GM23338 (cell line): ENCODE measurements at regions not wholly inside any gene's neighbourhood (a gene's known extent, or its start where the extent isn't known, plus 50 kb on each side); places are given as distances from the start of the nearest gene placed in this dataset.

Source experiments
- ATAC-seq: fragments of 200-7000 bp; cut with Tn5 transposase; 3 replicates; pipeline ENCODE4 v1.9.1; 2020
- DNase-seq: peaks from one replicate; pipeline ENCODE4 v3.0.0-alpha.2; 2015; ENCODE audit warnings: low spot score
- H2AFZ ChIP-seq: fragments of 200-600 bp; sonication (generic); 2 replicates; pipeline ENCODE4 v1.8.0; 2016; ENCODE audit warnings: antibody characterized with exemption, mild to moderate bottlenecking, moderate library complexity
- H3F3A ChIP-seq: fragments of 200-600 bp; sonication (generic); replicated peaks from 2 replicates; pipeline ENCODE4 v1.8.0; 2017; ENCODE audit warnings: antibody characterized with exemption, mixed run types, low read depth
- H3K27ac ChIP-seq: fragments of 200-600 bp; sonication (generic); 2 replicates; pipeline ENCODE4 v1.6.1; 2016; ENCODE audit warnings: low read depth
- H3K27me3 ChIP-seq: fragments of 200-600 bp; sonication (generic); 2 replicates; pipeline ENCODE4 v1.8.0; 2016; ENCODE audit warnings: mild to moderate bottlenecking, mixed run types, moderate library complexity; ENCODE audit not compliant: insufficient read depth
- H3K36me3 ChIP-seq: fragments of 200-600 bp; sonication (generic); 2 replicates; pipeline ENCODE4 v1.8.0; 2016; ENCODE audit warnings: mild to moderate bottlenecking; ENCODE audit not compliant: insufficient read depth
- H3K4me1 ChIP-seq: fragments of 200-600 bp; sonication (generic); 2 replicates; pipeline ENCODE4 v1.8.0; 2016; ENCODE audit warnings: mild to moderate bottlenecking, moderate library complexity; ENCODE audit not compliant: insufficient read depth
- H3K4me2 ChIP-seq: fragments of 200-600 bp; sonication (generic); 2 replicates; pipeline ENCODE4 v1.7.1; 2017; ENCODE audit warnings: mixed run types
- H3K4me3 ChIP-seq: fragments of 200-600 bp; sonication (generic); 2 replicates; pipeline ENCODE4 v1.6.1; 2016; ENCODE audit warnings: mixed run types
- H3K79me2 ChIP-seq: fragments of 200-600 bp; sonication (generic); replicated peaks from 2 replicates; pipeline ENCODE4 v1.8.0; 2017; ENCODE audit warnings: mild to moderate bottlenecking; ENCODE audit not compliant: insufficient read depth
- H3K9me2 ChIP-seq: fragments of 200-600 bp; sonication (generic); 2 replicates; pipeline ENCODE4 v1.8.0; 2017; ENCODE audit not compliant: insufficient read depth
- H4K20me1 ChIP-seq: fragments of 200-600 bp; sonication (generic); replicated peaks from 2 replicates; pipeline ENCODE4 v1.8.0; 2017; ENCODE audit warnings: mild to moderate bottlenecking; ENCODE audit not compliant: insufficient read depth
- H3K27ac Mint-ChIP-seq: 2 replicates; pipeline ENCODE4 v1.8.0; 2020; ENCODE audit warnings: inconsistent platforms, mild to moderate bottlenecking, moderate library complexity, mixed read lengths
- H3K27me3 Mint-ChIP-seq: 3 replicates; pipeline ENCODE4 v1.8.0; 2022; ENCODE audit warnings: low read depth, mild to moderate bottlenecking, moderate library complexity, mixed read lengths, inconsistent platforms; ENCODE audit not compliant: insufficient read depth, poor library complexity
- H3K36me3 Mint-ChIP-seq: 3 replicates; pipeline ENCODE4 v1.8.0; 2021; ENCODE audit warnings: low read depth, mild to moderate bottlenecking, inconsistent platforms, moderate library complexity, mixed read lengths
- H3K4me1 Mint-ChIP-seq: 3 replicates; pipeline ENCODE4 v1.8.0; 2020; ENCODE audit warnings: mild to moderate bottlenecking, inconsistent platforms, mixed read lengths
- H3K4me3 Mint-ChIP-seq: 3 replicates; pipeline ENCODE4 v1.8.0; 2021; ENCODE audit warnings: moderate library complexity, mild to moderate bottlenecking, inconsistent platforms, mixed read lengths
- H3K9me3 Mint-ChIP-seq: 3 replicates; pipeline ENCODE4 v1.8.0; 2020; ENCODE audit warnings: moderate library complexity, mild to moderate bottlenecking, inconsistent platforms, mixed read lengths
- CREB1 ChIP-seq: fragments of 250-450 bp; sonication (Bioruptor Pico); IDR thresholded peaks from 2 replicates; pipeline ENCODE4 v1.5.0; 2020; ENCODE audit warnings: low read depth, mild to moderate bottlenecking, moderate library complexity
- ETS1 ChIP-seq: IDR thresholded peaks from 2 replicates; pipeline ENCODE4 v1.6.1; 2016; ENCODE audit warnings: antibody characterized with exemption
- EZH2 ChIP-seq: fragments of 200-600 bp; sonication (generic); IDR thresholded peaks from one replicate; pipeline ENCODE4 v1.8.0; 2017; ENCODE audit warnings: antibody characterized with exemption, mild to moderate bottlenecking, low read depth; ENCODE audit not compliant: unreplicated experiment
- EZH2phosphoT487 ChIP-seq: fragments of 200-600 bp; sonication (generic); IDR thresholded peaks from one replicate; pipeline ENCODE4 v1.8.1; 2018; ENCODE audit warnings: antibody characterized with exemption; ENCODE audit not compliant: unreplicated experiment
- JUNB ChIP-seq: IDR thresholded peaks from one replicate; pipeline ENCODE4 v1.6.1; 2016; ENCODE audit warnings: antibody characterized with exemption; ENCODE audit not compliant: unreplicated experiment
- NANOG ChIP-seq: IDR thresholded peaks from 2 replicates; pipeline ENCODE4 v1.6.1; 2016; ENCODE audit warnings: antibody characterized with exemption, borderline replicate concordance
- POLR2AphosphoS5 ChIP-seq: IDR thresholded peaks from 2 replicates; pipeline ENCODE4 v1.6.1; 2016; ENCODE audit warnings: antibody characterized with exemption, low read depth
- STAT1 ChIP-seq: IDR thresholded peaks from one replicate; pipeline ENCODE4 v1.6.1; 2016; ENCODE audit warnings: antibody characterized with exemption; ENCODE audit not compliant: unreplicated experiment
- ZNF114 ChIP-seq: fragments of 250-450 bp; sonication (Bioruptor Pico); IDR thresholded peaks from 2 replicates; pipeline ENCODE4 v1.5.0; 2020; ENCODE audit warnings: mild to moderate bottlenecking, moderate library complexity
- ZNF331 ChIP-seq: fragments of 250-450 bp; sonication (Bioruptor Pico); IDR thresholded peaks from 2 replicates; pipeline ENCODE4 v1.5.0; 2020; ENCODE audit warnings: low read depth, mild to moderate bottlenecking, moderate library complexity
- TF ChIP-seq, protein P1 (sequence below): fragments of 250-450 bp; sonication (Bioruptor Pico); IDR thresholded peaks from 2 replicates; pipeline ENCODE4 v1.5.0; 2020; ENCODE audit warnings: mild to moderate bottlenecking, moderate library complexity
- TF ChIP-seq, protein P2 (sequence below): IDR thresholded peaks from one replicate; pipeline ENCODE4 v1.6.1; 2018; ENCODE audit warnings: antibody characterized with exemption; ENCODE audit not compliant: unreplicated experiment
- TF ChIP-seq, protein P3 (sequence below), 2 experiments: fragments of 200-600 bp in 1 of 2; sonication (generic) in 1 of 2; conservative IDR thresholded peaks; 2 replicates each; pipeline versions ENCODE4 v1.5.1 to v1.6.1; 2016 to 2017; ENCODE audit warnings: antibody characterized with exemption in 2 of 2, low read depth in 2 of 2, mild to moderate bottlenecking in 2 of 2, moderate library complexity in 1 of 2

DNA sequence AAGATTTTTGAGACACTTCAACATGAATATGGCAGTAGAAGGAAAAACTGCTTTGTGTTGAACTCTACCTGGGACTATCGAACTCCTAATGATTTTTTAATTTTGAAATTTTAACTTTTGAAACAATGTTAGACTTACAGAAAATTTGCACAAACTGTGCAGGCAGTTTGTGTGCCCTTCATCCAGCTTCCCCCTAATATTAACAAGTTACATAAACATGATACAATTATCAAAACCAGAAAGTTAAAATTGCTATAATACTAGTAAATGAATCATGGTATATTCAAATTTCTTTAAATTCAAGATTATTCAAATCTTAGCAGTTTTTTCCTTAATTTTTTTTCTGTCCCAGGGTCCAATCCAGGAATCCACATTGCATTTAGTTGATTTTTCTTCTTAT, 278.9 kb downstream of the ADGRL2 start:
- Histone ChIP-seq H3K27ac (no peak overlapping the region), H3K4me1 (peaks cover 8% of the 10 kb centered on the region; the same call in 1 of the 2 replicates), H3F3A (no peaks in the 10 kb centered on the region), H3K4me3 (no peak overlapping the region), H3K27me3 (no peaks in the 10 kb centered on the region), H3K4me2 (no peak overlapping the region), H4K20me1 (no peaks in the 10 kb centered on the region), H3K79me2 (no peaks in the 10 kb centered on the region), H2AFZ (no peak overlapping the region), H3K9me2 (no peaks in the 10 kb centered on the region), H3K36me3 (no peaks in the 10 kb centered on the region)
- Mint-ChIP-seq H3K4me1 (peaks cover 9% of the 10 kb centered on the region; the same call in 2 of the 3 replicates), H3K9me3 (no peaks in the 10 kb centered on the region), H3K4me3 (no peak overlapping the region), H3K27ac (no peak overlapping the region), H3K27me3 (no peaks in the 10 kb centered on the region), H3K36me3 (no peaks in the 10 kb centered on the region; the same call in 2 of the 3 replicates)
- ATAC-seq (no peak), DNase-seq (no peak)
- no peak for TF ChIP-seq ETS1
- no peak for TF ChIP-seq EZH2
- no peak for TF ChIP-seq CREB1 (CRISPR knock-in tag)
- TF ChIP-seq, protein P1, sequence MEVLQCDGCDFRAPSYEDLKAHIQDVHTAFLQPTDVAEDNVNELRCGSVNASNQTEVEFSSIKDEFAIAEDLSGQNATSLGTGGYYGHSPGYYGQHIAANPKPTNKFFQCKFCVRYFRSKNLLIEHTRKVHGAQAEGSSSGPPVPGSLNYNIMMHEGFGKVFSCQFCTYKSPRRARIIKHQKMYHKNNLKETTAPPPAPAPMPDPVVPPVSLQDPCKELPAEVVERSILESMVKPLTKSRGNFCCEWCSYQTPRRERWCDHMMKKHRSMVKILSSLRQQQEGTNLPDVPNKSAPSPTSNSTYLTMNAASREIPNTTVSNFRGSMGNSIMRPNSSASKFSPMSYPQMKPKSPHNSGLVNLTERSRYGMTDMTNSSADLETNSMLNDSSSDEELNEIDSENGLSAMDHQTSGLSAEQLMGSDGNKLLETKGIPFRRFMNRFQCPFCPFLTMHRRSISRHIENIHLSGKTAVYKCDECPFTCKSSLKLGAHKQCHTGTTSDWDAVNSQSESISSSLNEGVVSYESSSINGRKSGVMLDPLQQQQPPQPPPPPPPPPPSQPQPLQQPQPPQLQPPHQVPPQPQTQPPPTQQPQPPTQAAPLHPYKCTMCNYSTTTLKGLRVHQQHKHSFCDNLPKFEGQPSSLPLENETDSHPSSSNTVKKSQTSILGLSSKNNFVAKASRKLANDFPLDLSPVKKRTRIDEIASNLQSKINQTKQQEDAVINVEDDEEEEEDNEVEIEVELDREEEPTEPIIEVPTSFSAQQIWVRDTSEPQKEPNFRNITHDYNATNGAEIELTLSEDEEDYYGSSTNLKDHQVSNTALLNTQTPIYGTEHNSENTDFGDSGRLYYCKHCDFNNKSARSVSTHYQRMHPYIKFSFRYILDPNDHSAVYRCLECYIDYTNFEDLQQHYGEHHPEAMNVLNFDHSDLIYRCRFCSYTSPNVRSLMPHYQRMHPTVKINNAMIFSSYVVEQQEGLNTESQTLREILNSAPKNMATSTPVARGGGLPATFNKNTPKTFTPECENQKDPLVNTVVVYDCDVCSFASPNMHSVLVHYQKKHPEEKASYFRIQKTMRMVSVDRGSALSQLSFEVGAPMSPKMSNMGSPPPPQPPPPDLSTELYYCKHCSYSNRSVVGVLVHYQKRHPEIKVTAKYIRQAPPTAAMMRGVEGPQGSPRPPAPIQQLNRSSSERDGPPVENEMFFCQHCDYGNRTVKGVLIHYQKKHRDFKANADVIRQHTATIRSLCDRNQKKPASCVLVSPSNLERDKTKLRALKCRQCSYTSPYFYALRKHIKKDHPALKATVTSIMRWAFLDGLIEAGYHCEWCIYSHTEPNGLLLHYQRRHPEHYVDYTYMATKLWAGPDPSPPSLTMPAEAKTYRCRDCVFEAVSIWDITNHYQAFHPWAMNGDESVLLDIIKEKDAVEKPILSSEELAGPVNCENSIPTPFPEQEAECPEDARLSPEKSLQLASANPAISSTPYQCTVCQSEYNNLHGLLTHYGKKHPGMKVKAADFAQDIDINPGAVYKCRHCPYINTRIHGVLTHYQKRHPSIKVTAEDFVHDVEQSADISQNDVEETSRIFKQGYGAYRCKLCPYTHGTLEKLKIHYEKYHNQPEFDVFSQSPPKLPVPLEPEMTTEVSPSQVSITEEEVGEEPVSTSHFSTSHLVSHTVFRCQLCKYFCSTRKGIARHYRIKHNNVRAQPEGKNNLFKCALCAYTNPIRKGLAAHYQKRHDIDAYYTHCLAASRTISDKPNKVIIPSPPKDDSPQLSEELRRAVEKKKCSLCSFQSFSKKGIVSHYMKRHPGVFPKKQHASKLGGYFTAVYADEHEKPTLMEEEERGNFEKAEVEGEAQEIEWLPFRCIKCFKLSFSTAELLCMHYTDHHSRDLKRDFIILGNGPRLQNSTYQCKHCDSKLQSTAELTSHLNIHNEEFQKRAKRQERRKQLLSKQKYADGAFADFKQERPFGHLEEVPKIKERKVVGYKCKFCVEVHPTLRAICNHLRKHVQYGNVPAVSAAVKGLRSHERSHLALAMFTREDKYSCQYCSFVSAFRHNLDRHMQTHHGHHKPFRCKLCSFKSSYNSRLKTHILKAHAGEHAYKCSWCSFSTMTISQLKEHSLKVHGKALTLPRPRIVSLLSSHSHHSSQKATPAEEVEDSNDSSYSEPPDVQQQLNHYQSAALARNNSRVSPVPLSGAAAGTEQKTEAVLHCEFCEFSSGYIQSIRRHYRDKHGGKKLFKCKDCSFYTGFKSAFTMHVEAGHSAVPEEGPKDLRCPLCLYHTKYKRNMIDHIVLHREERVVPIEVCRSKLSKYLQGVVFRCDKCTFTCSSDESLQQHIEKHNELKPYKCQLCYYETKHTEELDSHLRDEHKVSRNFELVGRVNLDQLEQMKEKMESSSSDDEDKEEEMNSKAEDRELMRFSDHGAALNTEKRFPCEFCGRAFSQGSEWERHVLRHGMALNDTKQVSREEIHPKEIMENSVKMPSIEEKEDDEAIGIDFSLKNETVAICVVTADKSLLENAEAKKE (CRISPR knock-in tag): no peak
- TF ChIP-seq NANOG: no peak
- TF ChIP-seq ZNF331 (CRISPR knock-in tag): no peak
- TF ChIP-seq EZH2phosphoT487: no peak
- TF ChIP-seq, protein P2, sequence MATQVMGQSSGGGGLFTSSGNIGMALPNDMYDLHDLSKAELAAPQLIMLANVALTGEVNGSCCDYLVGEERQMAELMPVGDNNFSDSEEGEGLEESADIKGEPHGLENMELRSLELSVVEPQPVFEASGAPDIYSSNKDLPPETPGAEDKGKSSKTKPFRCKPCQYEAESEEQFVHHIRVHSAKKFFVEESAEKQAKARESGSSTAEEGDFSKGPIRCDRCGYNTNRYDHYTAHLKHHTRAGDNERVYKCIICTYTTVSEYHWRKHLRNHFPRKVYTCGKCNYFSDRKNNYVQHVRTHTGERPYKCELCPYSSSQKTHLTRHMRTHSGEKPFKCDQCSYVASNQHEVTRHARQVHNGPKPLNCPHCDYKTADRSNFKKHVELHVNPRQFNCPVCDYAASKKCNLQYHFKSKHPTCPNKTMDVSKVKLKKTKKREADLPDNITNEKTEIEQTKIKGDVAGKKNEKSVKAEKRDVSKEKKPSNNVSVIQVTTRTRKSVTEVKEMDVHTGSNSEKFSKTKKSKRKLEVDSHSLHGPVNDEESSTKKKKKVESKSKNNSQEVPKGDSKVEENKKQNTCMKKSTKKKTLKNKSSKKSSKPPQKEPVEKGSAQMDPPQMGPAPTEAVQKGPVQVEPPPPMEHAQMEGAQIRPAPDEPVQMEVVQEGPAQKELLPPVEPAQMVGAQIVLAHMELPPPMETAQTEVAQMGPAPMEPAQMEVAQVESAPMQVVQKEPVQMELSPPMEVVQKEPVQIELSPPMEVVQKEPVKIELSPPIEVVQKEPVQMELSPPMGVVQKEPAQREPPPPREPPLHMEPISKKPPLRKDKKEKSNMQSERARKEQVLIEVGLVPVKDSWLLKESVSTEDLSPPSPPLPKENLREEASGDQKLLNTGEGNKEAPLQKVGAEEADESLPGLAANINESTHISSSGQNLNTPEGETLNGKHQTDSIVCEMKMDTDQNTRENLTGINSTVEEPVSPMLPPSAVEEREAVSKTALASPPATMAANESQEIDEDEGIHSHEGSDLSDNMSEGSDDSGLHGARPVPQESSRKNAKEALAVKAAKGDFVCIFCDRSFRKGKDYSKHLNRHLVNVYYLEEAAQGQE: no peak
- TF ChIP-seq, protein P3, sequence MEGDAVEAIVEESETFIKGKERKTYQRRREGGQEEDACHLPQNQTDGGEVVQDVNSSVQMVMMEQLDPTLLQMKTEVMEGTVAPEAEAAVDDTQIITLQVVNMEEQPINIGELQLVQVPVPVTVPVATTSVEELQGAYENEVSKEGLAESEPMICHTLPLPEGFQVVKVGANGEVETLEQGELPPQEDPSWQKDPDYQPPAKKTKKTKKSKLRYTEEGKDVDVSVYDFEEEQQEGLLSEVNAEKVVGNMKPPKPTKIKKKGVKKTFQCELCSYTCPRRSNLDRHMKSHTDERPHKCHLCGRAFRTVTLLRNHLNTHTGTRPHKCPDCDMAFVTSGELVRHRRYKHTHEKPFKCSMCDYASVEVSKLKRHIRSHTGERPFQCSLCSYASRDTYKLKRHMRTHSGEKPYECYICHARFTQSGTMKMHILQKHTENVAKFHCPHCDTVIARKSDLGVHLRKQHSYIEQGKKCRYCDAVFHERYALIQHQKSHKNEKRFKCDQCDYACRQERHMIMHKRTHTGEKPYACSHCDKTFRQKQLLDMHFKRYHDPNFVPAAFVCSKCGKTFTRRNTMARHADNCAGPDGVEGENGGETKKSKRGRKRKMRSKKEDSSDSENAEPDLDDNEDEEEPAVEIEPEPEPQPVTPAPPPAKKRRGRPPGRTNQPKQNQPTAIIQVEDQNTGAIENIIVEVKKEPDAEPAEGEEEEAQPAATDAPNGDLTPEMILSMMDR (conservative IDR thresholded peaks at IDR 0.05; ENCODE audit: low read depth in 2 of 2): no peak
- TF ChIP-seq POLR2AphosphoS5: no peak
- TF ChIP-seq JUNB: no peak
- no peak for TF ChIP-seq STAT1
- TF ChIP-seq ZNF114 (CRISPR knock-in tag): no peak
